GM18519 (cell line): ENCODE measurements at regions not wholly inside any gene's neighbourhood (a gene's known extent, or its start where the extent isn't known, plus 50 kb on each side); places are given as distances from the start of the nearest gene placed in this dataset.

Experiments used
- ATAC-seq: cut with Tn5 transposase; IDR thresholded peaks from one replicate; pipeline ENCODE4 v1.9.1; 2021; ENCODE audit warnings: mild to moderate bottlenecking, moderate library complexity; ENCODE audit not compliant: unreplicated experiment, low FRiP score

DNA sequence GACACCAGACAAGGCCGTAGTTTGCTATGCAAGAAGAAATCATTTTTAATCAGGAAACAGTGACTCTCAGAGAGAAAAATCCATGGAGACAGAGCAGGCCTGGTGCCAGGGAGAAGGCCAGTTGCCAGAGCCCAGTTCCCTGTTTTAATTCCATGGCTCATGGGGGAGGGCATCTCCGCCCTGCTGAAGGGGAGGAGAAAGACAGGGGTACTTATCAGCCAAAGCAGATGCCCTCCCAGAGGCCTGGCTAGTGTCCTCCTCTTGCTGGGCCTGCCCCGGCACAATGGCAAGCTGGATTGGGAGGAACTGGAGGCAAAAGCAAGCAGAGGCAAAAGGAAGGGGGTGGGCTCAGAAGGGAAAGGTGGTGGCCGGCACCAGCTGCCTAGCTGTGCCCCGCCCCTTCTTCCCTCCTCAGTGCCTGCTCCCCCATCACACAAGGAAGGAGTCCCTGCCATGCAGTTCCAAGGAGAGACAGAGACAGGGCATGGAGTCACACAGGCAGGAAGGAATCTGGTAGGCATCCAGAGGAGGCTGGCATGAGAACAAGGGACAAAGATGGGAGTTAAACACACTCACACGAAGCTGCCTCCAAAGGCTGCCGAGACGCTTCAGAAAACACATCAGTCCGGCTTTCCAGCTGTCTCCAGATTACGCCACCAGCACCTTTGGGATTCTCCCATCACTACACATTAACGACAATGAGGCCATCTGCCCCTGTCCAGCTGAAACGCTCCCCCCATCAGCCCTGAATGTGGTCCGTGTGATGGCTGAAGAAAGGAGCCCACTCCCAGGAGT, 591.8 kb downstream of the BUD13 start:
- ATAC-seq, result no peak

DNA sequence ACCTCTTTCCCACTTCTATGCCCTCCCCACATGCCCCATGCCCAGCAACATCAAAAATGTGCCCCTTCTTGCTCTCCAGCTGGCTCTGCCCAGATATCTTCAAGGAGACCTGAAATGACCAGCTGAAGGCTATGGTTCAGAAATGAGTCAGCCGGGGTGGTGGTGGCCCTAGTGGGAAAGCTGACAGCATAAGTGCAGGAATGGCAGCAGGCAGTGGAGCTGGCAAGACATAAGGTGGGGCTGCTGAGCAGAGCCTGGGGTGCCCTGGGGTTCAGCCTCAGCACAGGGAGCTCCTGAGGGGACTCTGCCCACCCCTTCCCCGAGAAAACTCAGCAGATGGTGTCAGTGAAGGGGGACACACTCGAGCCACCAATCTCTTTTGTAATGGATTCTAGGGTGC, 593.4 kb downstream of the BUD13 start:
- ATAC-seq, result no peak

DNA sequence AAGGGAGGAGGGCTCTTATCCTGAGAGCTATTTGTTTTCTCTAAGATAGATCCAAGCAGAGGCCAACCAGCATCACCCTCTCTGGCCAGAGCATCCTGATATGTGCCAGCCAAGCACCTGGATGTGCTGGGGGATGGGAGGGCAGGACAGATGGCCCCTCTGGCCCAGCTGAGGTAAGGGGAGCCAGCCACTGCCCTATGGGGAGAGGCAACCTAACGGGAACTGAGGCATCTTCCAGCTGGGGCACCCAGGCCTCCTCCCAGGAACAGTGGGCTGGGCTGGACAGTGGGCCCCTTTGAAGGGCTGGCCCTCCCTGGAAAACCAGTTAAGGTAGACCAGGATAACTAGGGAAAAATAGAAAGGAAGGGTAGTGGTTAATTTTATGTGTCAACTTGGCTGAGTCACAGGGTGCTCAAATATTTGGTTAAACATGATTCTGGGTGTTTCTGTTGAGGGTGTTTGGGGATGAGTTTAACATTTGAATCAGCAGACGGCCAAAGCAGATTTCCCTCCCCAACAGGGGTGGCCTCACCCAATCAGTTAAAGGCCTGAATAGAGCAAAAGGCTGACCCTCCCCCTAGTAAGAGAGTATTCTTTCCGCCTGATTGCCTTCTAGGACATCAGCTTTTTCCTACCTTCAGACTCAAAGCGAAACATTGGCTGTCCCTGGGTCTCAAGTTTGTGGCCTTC, 595.1 kb downstream of the BUD13 start:
- no peak for ATAC-seq

DNA sequence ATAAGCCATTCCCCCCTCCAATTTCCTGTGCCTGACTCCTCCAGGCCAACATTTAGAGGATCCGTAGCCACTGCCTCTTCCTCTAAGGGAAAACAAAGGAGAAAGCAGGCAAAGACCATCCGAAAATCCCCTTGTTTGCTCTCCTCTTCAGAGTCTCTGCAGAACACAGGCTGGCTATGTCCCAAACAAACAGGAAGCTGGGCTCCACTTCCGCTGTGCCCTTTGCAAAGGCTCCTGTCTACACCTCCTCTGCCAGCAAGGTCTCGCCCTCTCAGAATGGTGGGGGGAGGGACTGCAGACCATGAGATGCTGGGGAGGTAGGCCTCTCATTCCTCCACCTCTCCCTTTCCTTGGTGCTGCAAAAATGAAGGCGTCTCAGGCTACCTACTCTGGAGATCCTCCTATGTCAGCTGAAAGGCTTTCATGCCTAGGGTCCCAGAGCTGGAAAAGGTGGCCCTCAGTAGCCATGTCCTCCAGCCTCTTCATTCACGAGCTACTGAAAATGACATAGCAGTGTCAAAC, 596.2 kb downstream of the BUD13 start:
- no peak for ATAC-seq

DNA sequence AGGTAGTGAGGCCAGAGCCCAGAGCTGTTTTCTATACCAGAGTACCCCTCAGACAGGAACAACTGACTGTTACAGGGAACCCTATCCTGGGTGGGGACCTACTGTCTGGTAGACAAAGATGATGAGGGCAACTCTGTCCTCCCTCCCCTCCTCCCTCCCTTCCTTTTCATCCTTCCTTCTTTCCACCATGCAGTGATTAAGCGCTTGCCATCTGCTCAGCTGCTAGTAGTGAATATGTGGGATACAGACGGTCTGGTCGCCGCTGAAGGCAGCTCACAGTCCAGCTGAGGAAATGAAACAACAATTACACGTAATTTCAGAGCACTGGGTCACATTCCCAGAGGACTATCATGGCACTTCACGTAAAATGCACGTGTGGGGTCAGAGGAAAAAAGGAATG, 597.1 kb downstream of the BUD13 start:
- ATAC-seq, result no peak

DNA sequence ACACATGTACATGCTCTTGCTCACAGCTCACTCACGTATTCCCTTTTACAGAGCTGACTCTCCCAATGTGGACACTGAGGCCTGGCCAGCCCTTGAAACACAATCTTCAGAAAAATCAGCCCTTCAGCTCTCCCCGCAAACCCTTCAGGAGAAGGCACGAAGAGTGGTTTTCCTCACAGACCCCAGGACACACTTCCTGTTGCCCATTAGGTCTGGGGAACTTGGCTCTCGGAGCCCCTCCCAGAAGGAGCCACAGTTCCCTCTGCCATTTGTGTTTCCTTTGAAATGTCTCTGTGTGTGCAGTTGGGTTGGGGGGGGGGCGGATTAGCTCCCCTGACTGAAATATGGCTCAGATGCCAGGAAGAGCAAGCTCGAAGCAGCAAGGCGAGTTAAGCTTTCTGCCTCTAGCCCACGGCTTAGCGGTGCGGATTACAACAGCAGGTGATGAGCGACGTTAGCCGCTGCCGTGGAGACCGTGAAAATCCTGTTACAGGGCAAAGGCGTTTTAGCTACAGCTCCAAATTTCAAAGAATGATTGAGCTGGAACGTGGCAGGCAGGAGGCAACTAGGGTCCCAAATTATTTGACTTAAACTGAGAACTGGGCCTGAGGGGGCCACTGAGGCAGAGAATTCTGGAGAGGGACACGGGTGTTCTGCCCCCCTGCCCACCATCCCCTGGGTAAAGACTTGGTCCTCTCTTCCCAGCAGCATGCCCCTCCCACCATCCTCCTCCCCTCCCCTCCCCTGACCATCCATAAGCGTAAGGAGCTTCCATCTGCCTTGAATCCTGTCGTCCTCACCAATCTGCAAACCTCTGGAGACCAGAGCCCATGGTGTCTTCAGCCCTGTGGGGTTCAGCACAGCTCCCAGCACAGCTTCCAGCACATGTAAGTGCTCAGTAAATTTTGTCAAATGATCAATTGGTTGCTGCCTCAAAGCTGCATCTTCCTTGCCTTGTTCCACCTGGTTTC, 598.6 kb downstream of the BUD13 start:
- no peak for ATAC-seq

DNA sequence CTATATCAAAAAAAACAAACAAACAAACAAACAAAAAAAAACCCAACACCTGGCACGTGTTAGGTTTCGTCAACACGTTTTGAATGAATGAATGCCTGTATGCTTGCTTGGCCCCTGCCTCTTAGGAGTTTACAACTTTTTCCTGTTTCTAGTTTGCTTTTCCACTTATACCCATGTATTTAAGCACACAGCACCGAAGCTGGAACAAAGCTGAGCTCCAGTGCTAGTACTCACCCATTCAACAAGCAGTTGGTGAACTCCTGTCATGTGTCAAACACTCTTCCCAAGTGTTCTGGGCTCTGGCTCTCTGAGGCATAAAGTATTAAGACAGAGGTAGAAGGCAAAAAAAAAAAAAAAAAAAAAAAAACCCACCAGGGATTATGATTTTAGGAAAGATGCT, 599.3 kb downstream of the BUD13 start:
- no peak for ATAC-seq

DNA sequence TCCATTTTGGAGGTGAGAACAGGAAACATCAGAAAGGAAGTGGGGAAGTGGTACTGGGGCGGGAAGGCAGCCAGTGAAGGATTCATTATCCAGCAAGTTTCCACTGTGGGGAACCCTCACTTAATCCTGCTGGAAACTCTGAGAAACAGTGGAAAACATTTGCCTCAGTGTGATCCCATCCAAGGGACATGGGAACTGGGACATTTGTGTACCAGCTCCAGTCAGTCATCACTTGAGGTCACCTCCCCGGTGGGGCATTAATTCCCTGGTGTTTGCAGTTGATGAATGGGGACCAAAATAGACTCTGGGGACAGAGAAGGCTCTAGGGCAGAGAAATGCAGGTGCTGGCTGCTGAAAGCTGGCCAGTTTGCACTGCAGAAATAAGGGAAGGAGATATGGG, 599.9 kb downstream of the BUD13 start:
- ATAC-seq, result no peak

DNA sequence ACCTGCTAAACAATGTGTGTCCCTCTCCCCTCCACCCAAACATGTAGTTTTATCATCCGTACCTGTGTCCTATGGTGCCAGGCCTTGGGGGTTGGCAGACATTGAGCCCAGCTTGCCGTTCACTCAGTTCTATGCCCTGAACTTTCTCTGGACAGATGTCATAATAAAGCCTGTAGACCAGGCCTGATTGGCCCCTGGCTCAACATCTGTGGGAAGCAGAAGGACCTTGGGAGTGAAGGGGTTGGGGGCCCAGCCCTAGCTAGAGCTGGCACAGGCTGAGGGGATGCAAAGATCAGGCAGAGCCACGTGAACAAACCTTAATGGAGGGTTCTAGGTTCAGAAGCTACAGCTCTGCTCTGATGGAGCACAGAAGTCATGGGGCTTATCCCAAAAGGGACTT, 600.6 kb downstream of the BUD13 start:
- ATAC-seq, result no peak

DNA sequence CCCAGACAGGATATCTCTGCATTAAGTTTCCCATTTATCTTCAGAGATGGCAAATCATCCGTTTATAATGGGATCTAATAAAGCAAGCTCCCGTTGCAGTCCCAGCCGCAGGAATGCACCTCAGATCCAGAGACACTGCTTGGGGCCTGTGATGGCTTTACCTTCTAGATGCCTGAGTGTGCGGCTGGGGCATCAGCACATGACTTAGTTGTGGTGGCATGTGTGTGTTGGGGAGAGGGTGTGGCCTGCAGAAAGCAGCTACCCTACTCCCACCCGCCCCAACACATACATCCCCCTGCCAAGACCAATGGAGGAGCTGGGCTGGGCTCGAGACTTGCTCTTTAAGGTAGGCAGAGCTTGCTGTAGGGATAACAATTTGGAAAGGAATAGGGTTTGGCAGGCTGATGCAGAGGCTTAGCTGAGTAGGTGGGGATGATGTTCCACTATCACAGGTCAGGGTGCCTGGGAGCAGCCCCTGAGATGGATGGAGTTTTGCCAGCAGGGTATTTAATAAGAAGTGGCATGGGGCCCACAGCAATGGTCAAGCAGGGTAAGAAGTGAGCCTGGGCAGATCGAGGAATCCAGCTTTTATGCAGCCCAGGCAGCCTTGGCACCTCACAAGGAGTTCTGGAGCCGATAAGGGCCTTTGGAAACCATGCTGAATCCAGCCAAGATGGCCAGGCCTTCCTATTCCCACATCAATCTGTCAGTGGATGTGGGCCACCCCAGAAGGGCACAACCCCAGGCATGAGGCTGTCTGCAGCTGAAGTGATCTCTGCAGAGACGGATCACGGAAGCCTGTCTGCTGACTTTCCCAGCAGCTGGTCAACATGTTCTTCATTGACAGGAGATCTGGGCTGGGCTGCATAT, 601.3 kb downstream of the BUD13 start:
- no peak for ATAC-seq

DNA sequence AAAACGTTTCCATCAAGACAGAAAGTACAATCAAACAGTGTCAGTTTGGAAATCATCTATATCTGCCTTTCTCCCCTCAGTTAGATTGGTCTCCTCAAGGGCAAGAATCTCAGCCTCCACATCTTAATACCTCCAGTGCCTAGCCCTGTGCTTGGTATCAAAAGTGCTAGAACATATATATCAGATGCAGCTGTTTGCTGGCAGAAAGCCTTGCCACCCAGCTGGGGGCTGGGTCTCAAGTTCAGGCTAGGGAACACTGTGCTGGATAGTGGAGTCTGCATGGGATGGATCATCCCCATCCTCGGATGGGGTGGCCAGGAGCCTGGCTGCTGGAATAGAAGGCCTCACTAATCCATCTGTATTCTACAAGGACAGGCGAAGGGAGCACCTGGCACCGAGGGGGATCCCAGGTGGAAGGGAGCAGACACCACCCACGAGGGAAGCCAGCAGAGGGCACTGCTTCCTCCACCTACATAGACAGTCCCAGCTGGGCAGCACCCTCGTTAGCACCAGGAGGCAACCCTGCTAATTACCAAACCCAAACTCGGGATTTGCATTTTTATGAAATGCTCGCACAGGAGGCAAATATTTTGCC, 602.2 kb downstream of the BUD13 start:
- ATAC-seq, result no peak

DNA sequence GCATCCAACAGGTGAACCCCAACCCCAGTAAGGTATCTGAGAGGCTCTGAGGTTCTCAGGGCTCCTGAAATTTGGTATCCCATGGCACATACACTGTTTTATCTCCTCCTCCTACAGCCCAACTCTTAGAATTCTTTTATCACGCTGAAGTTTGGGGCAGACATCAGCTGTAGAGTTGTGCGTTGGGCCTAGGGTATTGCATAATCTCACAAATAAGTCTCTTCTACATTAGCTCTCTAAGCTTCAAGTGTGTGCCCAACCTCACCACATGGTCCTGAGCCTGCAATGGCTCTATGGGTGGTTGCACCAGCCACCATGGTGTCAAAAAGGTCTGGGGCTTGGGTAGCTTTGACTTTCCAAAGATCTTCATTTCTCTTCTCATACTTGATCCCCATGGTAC, 603.0 kb downstream of the BUD13 start:
- no peak for ATAC-seq

DNA sequence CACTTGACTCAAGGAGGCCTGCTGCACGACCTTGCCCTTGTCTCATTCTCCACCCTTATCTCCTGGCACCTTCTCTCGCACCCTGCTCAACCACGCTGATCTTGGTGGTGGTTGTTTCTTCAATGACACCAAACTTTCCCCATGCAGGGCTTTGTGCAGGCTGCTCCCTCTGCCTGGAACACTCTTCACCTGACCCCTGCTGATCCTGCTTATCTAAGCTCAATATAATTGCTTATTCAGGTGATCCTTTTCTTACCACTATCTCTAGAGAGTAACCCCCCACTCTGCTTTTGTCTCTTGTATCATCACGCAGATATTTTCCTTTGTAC, 604.4 kb downstream of the BUD13 start:
- ATAC-seq, result no peak

DNA sequence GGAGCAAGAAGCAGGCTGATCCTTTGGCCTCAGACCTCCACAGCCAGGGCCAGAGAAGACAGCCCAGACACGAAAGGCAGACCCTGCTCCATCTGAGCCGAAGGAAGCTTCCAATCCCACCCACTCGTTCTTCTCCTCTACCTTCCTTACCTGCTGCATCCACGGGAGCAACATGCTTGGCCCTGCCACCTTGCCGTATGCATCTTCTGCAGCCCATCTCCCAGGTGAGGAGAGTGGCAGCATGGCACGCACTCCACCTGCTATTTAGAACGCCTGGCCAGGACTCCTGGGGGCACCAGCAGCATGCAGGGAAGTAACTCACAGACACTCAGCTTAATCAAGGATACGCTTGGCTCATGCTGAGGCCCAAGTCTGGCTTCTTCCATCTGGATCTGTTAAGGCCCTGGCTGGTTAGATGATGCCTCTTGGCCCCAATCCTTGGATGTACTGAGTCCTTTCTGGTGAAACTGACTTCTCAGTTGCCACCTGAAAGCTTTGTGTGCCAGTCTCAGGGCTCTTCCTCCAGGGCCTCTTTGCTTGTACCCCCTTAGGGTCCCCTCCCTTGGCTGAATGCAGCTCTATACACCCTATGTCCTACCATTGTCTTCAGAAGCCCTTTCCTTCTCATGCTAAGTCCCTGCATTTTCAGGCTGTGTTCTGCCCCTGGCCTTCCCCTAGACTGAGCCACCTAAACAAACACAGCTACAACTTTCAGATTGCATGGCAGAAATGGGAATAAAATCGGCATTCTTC, 604.9 kb downstream of the BUD13 start:
- ATAC-seq, result no peak

DNA sequence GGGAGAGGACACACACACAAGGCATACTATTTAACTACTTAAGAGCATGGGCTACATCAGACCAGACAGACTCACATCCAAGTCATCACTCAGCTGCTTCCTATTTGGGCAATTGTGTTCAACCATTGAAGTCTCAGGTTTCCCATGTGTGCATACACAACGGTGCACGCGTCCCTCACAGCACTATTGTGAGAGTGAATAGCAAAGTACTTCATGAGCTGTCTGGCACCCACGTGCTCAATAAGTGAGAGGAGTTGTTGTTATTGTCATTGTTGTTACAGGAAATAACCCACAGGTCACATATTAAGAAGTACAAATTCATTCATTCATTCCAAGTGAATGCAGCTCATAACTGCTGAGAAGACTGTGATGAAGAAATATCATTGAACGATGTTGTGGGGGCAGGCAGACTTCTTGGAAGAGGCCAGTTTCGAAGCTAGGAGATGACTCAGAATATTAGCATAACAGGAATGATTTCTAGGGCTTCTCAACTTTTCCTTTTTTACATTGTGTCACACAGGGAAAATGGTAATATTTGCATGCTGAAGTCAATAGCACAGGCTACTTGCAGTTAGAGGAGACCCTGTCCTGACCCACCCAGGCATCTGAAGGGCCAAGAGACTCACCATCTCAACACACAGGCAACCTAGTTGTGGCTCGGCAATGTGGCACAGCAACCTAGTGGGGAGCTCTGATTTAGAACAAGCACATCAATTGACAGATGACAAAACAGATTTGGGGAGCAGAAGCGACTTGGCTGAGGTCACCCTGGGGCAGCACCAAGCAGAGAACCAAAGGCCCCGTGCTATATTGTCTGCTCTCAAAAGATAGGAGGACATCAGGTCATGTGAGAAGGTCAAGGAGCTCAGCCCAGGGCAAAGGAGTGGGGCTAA, 606.0 kb downstream of the BUD13 start:
- ATAC-seq, result no peak

DNA sequence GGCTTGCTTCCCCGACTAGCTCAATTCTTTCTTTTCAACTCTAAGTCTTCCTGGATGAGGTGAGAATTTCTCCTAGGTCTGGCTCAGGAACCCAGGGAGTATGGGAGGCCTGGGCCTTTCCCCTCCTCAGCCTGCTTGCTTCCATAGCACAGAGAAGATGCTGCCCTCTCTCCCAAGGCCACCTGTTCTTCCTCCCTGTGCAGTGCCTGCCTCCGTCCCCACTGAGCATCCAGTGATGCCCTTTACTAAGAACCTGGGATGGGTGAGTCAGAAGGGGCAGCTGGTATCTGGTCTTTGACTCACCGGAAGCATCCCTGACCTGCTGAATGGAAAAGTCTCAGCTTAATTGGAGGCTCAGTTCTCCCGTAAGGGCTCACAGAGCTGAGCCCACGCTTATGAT, 607.9 kb downstream of the BUD13 start:
- no peak for ATAC-seq

DNA sequence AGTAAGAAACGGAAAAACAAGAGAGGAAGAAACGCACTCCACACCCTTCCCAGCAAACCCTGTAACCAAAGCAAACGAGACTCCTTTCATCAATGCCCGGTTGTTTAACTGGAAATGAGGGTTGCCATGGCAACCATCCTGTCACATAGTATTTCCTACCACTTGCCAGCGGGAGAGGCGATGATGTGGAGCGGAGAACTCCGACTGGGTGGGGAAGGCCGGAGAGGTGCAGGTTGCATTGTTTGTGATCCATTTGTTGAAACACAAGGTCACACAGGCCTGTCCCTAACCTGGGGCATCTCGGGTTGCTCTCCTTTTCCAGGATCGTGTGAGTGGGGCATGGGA, 609.9 kb downstream of the BUD13 start:
- ATAC-seq, result no peak
